Stomach (tissue), 8 donors: ENCODE measurements at regions not wholly inside any gene's neighbourhood (a gene's known extent, or its start where the extent isn't known, plus 50 kb on each side); places are given as distances from the start of the nearest gene placed in this dataset.
A peak's percentile ranks its signal among the peaks of the same experiment; 100 is the strongest.

Experiments
- DNase-seq, 2 donors: peaks; one replicate each; pipeline versions ENCODE4 v3.0.0 to v3.0.0-alpha.2; 2013 to 2019
- H3K27ac ChIP-seq, 5 donors: fragments of 200-600 bp in 4 of 5; sonication (generic) in 4 of 5; one replicate each; pipeline ENCODE4 v1.5.1; 2013 to 2019; ENCODE audit warnings: mild to moderate bottlenecking in 1 of 5, moderate library complexity in 1 of 5
- H3K27me3 ChIP-seq, 3 donors: fragments of 200-600 bp; sonication (generic); one replicate each; pipeline ENCODE4 v1.5.1; 2017 to 2019; ENCODE audit warnings: mixed run types in 1 of 3
- H3K36me3 ChIP-seq, 4 donors: fragments of 200-600 bp; sonication (generic); 1 replicate in 3 of 4; 2 replicates in 1 of 4; pipeline ENCODE4 v1.5.1; 2016 to 2019
- H3K4me1 ChIP-seq, 4 donors: fragments of 200-600 bp; sonication (generic); one replicate each; pipeline ENCODE4 v1.5.1; 2016 to 2019
- H3K4me3 ChIP-seq, 4 donors: fragments of 200-600 bp; sonication (generic) in 3 of 4; one replicate each; pipeline ENCODE4 v1.5.1; 2016 to 2019; ENCODE audit warnings: mild to moderate bottlenecking in 1 of 4
- H3K9me3 ChIP-seq, 4 donors: fragments of 200-600 bp; sonication (generic); one replicate each; pipeline ENCODE4 v1.5.1; 2016 to 2019
- POLR2A ChIP-seq, 4 donors: fragments of 450-650 bp; IDR thresholded peaks; one replicate each; pipeline ENCODE4 v1.6.1; 2016; ENCODE audit warnings: antibody characterized with exemption in 4 of 4, control low read depth in 2 of 4, mild to moderate bottlenecking in 1 of 4, moderate library complexity in 1 of 4
- POLR2AphosphoS5 ChIP-seq, 3 donors: sonication (generic); formaldehyde crosslinking; IDR thresholded peaks; one replicate each; pipeline ENCODE4 v1.6.1; 2016; ENCODE audit warnings: antibody characterized with exemption in 3 of 3
- WGBS, 5 donors: extraction: QIAGEN DNeasy Blood & Tissue Kit in 3 of 5; methylation state at CpG; one replicate each; pipeline versions ENCODE4 v1.1.5 to v1.1.7; 2013 to 2018; 5-methylcytosine and 5-hydroxymethylcytosine counted together
- intact Hi-C: fragments of 100-400 bp; cut with DNase I; formaldehyde crosslinking; loops from one replicate; pipeline ENCODE4 v1.15.1; 2023; ENCODE audit warnings: low total_unique reads
- TF ChIP-seq, protein P1 (sequence below), 7 experiments: fragments of 450-650 bp in 4 of 7; fragments of 200-600 bp in 3 of 7; sonication (generic) in 3 of 7; IDR thresholded peaks; one replicate each; pipeline ENCODE4 v1.5.1; 2016 to 2019; ENCODE audit warnings: antibody characterized with exemption in 7 of 7, control low read depth in 2 of 7, mild to moderate bottlenecking in 1 of 7
- donor health status: healthy with polysubstance abuse.
- donor health status: Bipolar disorder and iron deficiency.
- donor health status: healthy.

- peak in 1 of 2 donors; percentile 26 for DNase-seq
- Histone ChIP-seq H3K27ac (no peak overlapping the region), H3K9me3 (no peaks in the 10 kb centered on the region), H3K4me3 (no peak overlapping the region), H3K36me3 (no peaks in the 10 kb centered on the region), H3K4me1 (no peaks in the 10 kb centered on the region), H3K27me3 (no peaks in the 10 kb centered on the region)
- intact Hi-C loops = no loop called here
- 28 to 41% (median 37%) methylated on average over 7 of the region's 7 CpGs for WGBS, 5 donors
- TF ChIP-seq POLR2A (IDR thresholded peaks at IDR 0.05) (no peak), POLR2AphosphoS5 (IDR thresholded peaks at IDR 0.05) (no peak)
- TF ChIP-seq, protein P1, sequence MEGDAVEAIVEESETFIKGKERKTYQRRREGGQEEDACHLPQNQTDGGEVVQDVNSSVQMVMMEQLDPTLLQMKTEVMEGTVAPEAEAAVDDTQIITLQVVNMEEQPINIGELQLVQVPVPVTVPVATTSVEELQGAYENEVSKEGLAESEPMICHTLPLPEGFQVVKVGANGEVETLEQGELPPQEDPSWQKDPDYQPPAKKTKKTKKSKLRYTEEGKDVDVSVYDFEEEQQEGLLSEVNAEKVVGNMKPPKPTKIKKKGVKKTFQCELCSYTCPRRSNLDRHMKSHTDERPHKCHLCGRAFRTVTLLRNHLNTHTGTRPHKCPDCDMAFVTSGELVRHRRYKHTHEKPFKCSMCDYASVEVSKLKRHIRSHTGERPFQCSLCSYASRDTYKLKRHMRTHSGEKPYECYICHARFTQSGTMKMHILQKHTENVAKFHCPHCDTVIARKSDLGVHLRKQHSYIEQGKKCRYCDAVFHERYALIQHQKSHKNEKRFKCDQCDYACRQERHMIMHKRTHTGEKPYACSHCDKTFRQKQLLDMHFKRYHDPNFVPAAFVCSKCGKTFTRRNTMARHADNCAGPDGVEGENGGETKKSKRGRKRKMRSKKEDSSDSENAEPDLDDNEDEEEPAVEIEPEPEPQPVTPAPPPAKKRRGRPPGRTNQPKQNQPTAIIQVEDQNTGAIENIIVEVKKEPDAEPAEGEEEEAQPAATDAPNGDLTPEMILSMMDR (IDR thresholded peaks at IDR 0.05) = peak in 5 of 7 experiments; percentile 27 to 56 (median 41)
Observed at GRCh38 chr6:127641905-127642304, 64.9 kb downstream of the C6orf58 start.
